GM21526 (cell line): ENCODE measurements at regions not wholly inside any gene's neighbourhood (a gene's known extent, or its start where the extent isn't known, plus 50 kb on each side); places are given as distances from the start of the nearest gene placed in this dataset.
"Not testable (repeated sequence)": the region's sequence is repeated elsewhere in the genome, so short reads cannot be mapped to it uniquely, and the experiment has no call there.

Source experiments
- ATAC-seq: cut with Tn5 transposase; IDR thresholded peaks from one replicate; pipeline ENCODE4 v1.9.1; 2021; ENCODE audit warnings: moderate library complexity; ENCODE audit not compliant: unreplicated experiment, low FRiP score

GRCh38 chr3:86797946-86798345 lies 193.0 kb downstream of the VGLL3 start:
- no peak for ATAC-seq

DNA sequence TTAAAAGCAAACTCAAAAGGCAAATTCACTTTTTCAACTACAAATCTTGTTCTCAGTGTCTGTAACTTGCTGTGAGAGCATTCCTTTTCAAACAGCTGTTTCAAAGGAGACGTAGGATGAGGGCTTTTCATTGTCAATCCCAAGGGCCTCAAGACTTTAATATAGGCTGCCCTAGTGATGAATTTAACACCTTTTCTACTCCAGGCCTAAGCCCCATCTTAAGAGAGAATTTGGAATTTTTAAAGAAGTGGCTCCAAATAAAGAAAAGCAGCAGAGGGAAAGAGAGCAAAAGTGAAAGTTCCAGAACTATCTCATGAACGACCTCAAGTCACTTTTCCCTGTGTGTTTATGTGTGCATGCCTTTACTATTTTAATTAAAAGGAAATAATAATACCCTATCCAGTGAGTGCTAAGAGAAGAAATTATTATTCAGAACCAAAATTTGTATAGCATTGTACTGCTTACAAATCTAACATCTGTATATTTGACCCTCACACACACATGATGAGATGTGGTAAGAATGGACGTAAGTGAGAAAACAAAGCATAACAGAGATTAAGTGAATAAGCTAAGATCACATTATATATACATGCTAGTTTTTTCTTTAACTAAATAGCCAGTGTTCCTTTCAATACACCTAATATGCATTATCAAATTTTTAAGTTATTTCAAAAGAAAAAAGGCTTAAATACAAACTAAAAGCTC lies 196.4 kb downstream of the VGLL3 start:
- no peak for ATAC-seq

GRCh38 chr3:86793786-86794185 lies 197.2 kb downstream of the VGLL3 start:
- no peak for ATAC-seq

DNA sequence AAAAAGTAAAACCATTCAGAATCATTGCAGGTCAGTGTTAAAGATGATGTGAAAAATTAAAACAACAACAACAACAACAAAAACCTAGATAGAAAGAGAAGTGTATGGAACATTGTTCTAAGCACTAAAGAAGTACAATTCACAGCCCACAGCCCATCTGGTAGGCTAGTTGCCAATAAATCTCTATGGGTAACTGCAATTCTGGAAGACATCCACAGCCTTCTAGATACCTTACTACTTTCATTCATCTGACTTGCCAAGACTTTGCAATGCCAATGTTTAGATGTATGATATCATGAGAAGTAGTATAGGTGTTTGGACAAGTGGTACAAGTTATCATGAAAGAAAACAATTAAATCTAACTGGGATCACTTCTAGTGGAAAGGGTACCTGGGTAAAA lies 198.6 kb downstream of the VGLL3 start:
- no peak for ATAC-seq

DNA sequence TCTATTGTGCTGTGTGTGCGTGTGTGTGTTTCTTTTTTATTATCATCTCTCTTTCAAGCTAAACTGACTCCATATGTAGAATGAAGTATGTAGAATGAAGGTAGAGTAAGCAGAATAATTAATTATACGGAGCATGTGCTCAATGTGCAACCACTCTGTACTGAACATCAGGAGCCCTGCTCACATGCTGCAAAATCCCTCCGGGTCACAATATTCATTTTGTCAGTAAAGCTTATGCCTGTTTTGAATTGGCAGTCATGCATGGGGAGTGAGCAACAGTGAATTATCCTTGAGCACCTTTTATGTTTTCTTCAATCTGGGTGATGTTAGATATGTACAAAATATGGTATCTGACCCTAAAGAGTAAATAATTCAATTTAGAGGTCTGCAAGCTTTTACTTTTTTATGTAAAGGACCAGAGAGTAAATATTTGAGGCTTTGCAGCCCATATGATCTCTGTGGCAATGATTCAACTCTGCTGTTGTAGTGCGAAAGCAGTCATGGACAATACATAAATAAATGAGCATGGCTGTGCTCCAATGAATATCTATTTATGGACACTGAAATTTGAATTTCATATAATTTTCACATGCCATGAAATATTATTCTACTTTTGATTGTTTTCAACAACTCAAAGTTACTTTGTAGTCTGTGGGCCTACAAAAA lies 199.9 kb downstream of the VGLL3 start:
- no peak for ATAC-seq

GRCh38 chr3:86788371-86788770 lies 202.6 kb downstream of the VGLL3 start:
- no peak for ATAC-seq

- ATAC-seq, result no peak
Observed at GRCh38 chr3:86787091-86787490, 203.9 kb downstream of the VGLL3 start.

DNA sequence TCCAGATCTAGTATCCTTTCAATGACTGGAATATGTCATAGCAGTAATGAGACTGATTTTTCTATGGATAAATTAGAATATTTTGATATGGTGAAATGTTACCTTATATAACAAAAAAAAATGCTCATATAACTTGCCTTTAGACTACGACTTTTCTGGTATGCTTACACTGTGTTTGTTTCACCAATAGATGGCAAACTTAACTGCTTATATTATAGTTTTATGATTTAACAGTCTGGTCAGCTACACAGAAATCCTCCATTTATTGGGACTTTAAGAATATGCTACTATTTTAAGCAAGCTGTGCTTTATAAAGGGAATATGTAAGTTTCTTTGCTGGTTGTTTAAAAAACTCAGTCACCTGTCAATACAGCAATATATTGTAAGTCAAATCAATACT lies 205.6 kb downstream of the VGLL3 start:
- ATAC-seq, result no peak

GRCh38 chr3:86782866-86783265 lies 208.1 kb downstream of the VGLL3 start:
- no peak for ATAC-seq

- ATAC-seq, result no peak
Observed at GRCh38 chr3:86782286-86782685, 208.7 kb downstream of the VGLL3 start.

GRCh38 chr3:86774082-86774691 lies 216.8 kb downstream of the VGLL3 start:
- ATAC-seq, result no peak

- no peak for ATAC-seq
Observed at GRCh38 chr3:86772699-86773098, 218.2 kb downstream of the VGLL3 start.

DNA sequence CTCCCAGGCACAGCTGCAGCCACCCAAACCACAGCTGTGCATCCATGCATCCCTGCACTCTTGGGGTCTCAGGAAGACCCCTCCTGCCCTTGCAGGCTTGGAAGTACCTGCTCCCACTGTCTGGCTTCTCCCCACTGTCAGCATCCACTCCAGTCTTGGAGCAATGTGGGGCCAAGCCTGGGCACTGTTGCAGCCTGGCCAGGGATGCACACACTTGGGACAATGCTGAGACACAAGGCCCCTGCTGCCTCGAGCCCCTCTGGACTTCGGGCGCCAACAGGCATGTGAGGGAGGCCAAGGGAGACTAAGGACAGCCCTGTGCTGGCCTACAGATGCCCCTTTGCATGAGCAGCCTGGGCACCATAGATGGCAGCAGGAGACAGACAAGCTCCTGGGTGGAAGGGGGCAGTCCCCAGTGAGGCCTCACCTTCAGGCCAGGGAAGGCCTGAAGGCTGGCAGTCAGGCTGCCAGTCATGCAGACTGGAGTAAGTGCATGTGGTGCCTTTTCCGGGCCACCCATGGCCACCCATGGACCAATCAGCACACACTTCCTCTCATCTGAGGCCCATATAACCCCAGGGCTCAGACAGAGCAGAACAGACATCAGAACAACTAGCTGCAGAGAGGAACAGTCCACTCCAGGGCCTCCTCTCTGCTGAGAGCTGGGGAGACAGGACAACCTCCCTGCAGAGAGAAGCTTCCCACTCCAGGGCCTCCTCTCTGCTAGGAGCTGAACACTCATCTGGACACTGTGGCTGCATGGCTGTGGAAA lies 219.0 kb downstream of the VGLL3 start:
- ATAC-seq, result no peak

- ATAC-seq, result no peak
Observed at GRCh38 chr3:86766331-86766730, 224.6 kb downstream of the VGLL3 start.

DNA sequence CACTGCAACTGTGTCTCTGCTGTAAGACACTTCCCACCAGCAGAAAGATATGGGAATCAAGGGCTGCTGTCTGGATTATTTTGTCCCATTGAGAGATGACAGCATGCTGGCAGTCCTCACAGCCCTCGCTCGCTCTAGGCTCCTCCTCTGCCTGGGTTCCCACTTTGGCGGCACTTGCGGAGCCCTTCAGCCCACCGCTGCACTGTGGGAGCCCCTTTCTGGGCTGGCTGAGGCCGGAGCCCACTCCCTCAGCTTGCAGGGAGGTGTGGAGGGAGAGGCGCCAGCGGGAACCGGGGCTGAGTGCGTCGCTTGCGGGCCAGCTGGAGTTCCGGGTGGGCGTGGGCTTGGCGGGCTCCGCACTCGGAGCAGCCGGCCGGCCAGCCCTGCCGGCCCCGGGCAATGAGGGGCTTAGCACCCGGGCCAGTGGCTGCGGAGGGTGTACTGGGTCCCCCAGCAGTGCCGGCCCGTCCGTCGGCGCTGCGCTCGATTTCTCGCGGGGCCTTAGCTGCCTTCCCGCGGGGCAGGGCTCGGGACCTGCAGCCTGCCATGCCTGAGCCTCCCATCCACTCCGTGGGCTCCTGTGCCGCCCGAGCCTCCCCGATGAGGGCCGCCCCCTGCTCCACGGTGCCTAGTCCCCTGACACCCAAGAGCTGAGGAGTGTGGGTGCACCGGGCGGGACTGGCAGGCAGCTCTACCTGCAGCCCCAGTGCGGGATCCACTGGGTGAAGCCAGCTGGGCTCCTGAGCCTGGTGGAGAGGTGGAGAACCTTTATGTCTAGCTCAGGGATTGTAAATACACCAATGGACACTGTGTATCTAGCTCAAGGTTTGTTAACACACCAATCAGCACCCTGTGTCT lies 233.4 kb downstream of the VGLL3 start:
- ATAC-seq, result not testable (repeated sequence)

GRCh38 chr3:86748015-86748414 lies 242.9 kb downstream of the VGLL3 start:
- no peak for ATAC-seq

DNA sequence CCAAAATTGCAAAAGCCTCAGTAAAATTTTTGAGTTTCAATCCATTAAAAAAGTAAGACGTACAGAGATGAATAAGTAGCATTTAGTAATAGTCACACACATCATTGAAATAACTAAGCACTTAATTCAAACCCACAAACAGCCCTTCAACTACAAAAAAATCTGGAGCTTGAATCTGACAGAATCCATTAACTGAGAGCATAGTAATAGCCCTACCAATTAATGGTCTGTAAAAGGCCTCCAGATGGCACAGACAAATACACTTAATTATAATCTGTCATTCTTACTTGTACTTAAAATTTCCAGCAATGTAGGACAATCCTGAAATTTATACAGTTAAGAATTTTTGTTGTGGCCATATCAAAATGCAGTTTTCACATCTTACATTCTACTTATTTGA lies 246.9 kb downstream of the VGLL3 start:
- no peak for ATAC-seq

GRCh38 chr3:86743233-86743632 lies 247.7 kb downstream of the VGLL3 start:
- ATAC-seq, result no peak

DNA sequence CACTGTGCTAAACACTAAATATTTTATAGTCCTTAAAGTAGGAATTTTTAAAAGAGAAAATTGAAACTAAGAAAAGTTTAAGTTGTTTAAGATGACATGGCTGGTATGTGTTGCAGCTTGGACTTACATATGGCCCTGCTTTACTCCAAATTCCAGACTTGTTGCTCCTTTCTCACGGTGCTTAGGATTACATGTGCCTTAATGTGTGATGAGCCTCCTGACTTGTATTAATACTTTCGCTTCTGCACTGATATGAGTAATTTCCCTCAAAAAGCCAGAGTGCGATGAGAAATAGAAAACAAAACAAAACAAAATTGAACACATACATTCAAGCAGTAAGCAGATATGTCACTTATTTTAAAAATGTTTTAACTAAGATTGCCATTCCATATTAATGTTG lies 250.2 kb downstream of the VGLL3 start:
- no peak for ATAC-seq

- no peak for ATAC-seq
Observed at GRCh38 chr3:86739244-86739643, 251.7 kb downstream of the VGLL3 start.
